ENCODE measurements at regions not wholly inside any gene's neighbourhood (a gene's known extent, or its start where the extent isn't known, plus 50 kb on each side); places are given as distances from the start of the nearest gene placed in this dataset.

DNA sequence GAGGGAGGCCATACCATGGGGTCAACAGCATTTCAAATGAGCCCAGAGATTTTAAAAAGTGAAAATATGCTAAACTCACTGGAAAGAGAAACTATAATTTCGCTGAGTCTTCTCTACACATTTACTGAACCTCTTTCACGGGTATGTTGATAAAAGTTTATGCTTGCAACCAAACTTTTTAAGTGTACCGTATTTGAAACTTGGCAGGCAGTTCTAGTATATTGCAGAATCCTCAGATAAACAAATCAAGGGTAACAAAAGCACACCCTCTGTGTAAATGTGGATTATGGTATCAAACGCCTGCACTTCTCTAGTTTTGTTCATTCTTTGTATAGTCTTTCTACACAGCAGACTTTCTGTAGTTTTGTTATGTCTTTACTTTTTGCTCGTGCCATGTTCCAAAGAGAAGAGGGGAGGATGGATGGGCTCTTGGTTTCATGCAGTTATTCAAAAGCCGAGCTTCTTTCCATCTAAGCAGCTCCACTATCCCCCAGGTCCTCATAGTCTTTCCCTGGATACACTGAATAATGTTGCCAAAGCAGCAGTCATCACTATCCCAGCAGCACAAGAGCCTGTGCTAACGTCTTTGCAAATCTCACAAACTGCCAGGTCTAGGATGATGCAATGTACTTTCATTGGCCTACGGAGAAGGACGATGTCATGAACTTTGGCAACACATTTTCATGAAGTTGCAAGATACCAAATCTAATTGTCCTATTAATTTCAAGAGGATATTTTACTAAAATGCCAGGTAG lies 131.2 kb downstream of the MPP7 start:
- TF ChIP-seq, protein P1, sequence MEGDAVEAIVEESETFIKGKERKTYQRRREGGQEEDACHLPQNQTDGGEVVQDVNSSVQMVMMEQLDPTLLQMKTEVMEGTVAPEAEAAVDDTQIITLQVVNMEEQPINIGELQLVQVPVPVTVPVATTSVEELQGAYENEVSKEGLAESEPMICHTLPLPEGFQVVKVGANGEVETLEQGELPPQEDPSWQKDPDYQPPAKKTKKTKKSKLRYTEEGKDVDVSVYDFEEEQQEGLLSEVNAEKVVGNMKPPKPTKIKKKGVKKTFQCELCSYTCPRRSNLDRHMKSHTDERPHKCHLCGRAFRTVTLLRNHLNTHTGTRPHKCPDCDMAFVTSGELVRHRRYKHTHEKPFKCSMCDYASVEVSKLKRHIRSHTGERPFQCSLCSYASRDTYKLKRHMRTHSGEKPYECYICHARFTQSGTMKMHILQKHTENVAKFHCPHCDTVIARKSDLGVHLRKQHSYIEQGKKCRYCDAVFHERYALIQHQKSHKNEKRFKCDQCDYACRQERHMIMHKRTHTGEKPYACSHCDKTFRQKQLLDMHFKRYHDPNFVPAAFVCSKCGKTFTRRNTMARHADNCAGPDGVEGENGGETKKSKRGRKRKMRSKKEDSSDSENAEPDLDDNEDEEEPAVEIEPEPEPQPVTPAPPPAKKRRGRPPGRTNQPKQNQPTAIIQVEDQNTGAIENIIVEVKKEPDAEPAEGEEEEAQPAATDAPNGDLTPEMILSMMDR (conservative IDR thresholded peaks at IDR 0.05 in 1 of 2, IDR thresholded peaks at IDR 0.05 in 1 of 2; ENCODE audit: extremely low read depth in 1 of 2, insufficient read depth in 1 of 2, low read depth in 1 of 2, low read length in 2 of 2): no peak
- TF ChIP-seq EZH2 (IDR thresholded peaks at IDR 0.05; ENCODE audit: borderline replicate concordance, low read length): no peak
